Retinal pigment epithelial cell (primary cell): ENCODE measurements at regions not wholly inside any gene's neighbourhood (a gene's known extent, or its start where the extent isn't known, plus 50 kb on each side); places are given as distances from the start of the nearest gene placed in this dataset.

Experiments
- DNase-seq: peaks from one replicate; pipeline ENCODE4 v3.0.0-alpha.2; 2010; ENCODE audit warnings: low read depth
- H3K4me3 ChIP-seq: 2 replicates; pipeline ENCODE4 v1.5.1; 2011; ENCODE audit warnings: mild to moderate bottlenecking, low read length, control low read depth, moderate library complexity
- CTCF ChIP-seq: conservative IDR thresholded peaks from 2 replicates; pipeline ENCODE4 v1.5.1; 2011; ENCODE audit warnings: low read depth, low read length, control low read depth, inconsistent platforms

- DNase-seq = no peak
- no peak for TF ChIP-seq CTCF
- no peak overlapping the region for H3K4me3 ChIP-seq
Observed at GRCh38 chr7:47677093-47677492, 95.2 kb upstream of the TNS3 start.

GRCh38 chr7:47672977-47673381, 91.1 kb upstream of the TNS3 start:
- TF ChIP-seq CTCF = no peak

GRCh38 chr7:47672271-47672791, 90.4 kb upstream of the TNS3 start:
- TF ChIP-seq CTCF = no peak
- no peak overlapping the region for H3K4me3 ChIP-seq
- no peak for DNase-seq

More at GRCh38 chr7:47672977-47673381, 91.1 kb upstream of the TNS3 start:
- H3K4me3 ChIP-seq = no peak overlapping the region
- DNase-seq = no peak

GRCh38 chr7:47671358-47671757, 89.4 kb upstream of the TNS3 start:
- no peak for DNase-seq
- no peak for TF ChIP-seq CTCF
- no peak overlapping the region for H3K4me3 ChIP-seq

GRCh38 chr7:47670729-47671128, 88.8 kb upstream of the TNS3 start:
- no peak for TF ChIP-seq CTCF
- no peak overlapping the region for H3K4me3 ChIP-seq
- DNase-seq = no peak

- no peak for DNase-seq
- H3K4me3 ChIP-seq = no peak overlapping the region
- no peak for TF ChIP-seq CTCF
Observed at GRCh38 chr7:47669901-47670384, 88.0 kb upstream of the TNS3 start.

- peak; percentile 96 for DNase-seq
- TF ChIP-seq CTCF = peak; percentile 9
Observed at GRCh38 chr7:47669178-47669891, 87.4 kb upstream of the TNS3 start.

More at GRCh38 chr7:47669178-47669891, 87.4 kb upstream of the TNS3 start:
- H3K4me3 ChIP-seq = no peak overlapping the region
